GM12878 (cell line): ENCODE measurements at regions not wholly inside any gene's neighbourhood (a gene's known extent, or its start where the extent isn't known, plus 50 kb on each side); places are given as distances from the start of the nearest gene placed in this dataset.

ENCODE experiments used
- ATAC-seq: fragments of 200-7000 bp; cut with Tn5 transposase; 3 replicates; pipeline ENCODE4 v1.9.1; 2020; ENCODE audit warnings: mild to moderate bottlenecking, moderate library complexity
- BruUV-seq: library from RNA; stranded (reverse); fragments of 400-500 nt; replicated peaks from 2 replicates; lab custom pipeline; 2021; lab: Mats Ljungman, UMichigan
- CTCF ChIA-PET: fragments of 300-600 bp; sonication (Branson Sonifier 250); formaldehyde crosslinking; extraction: SDS; loops from one replicate; lab custom pipeline; 2021; ENCODE audit warnings: inconsistent platforms; lab: Yijun Ruan, JAX
- POLR2A ChIA-PET: fragments of 350-600 bp; formaldehyde crosslinking; extraction: SDS; loops from one replicate; lab custom pipeline; 2021; ENCODE audit warnings: inconsistent platforms; lab: Charles Lee
- RAD21 ChIA-PET: fragments of 300-600 bp; sonication (Branson Sonifier 250); formaldehyde crosslinking; loops from one replicate; lab custom pipeline; 2023; ENCODE audit warnings: antibody characterized with exemption; ENCODE audit not compliant: unreplicated experiment; lab: Charles Lee
- SMC1A ChIA-PET: fragments of 300-600 bp; sonication (Branson Sonifier 250); formaldehyde crosslinking; loops from one replicate; lab custom pipeline; 2023; ENCODE audit not compliant: unreplicated experiment, uncharacterized antibody; lab: Charles Lee
- DNase-seq: peaks from one replicate; pipeline ENCODE4 v3.0.0-alpha.2; 2011; ENCODE audit warnings: low read depth, low spot score
- FAIRE-seq: peaks from 3 replicates; lab custom pipeline; 2011; peaks lifted over from hg19 to GRCh38; lab: Jason Lieb, UNC
- H2AFZ ChIP-seq: 2 replicates; pipeline ENCODE4 v1.6.0; 2011; ENCODE audit warnings: low read depth, low read length, control low read depth; ENCODE audit not compliant: control insufficient read depth
- H3K27ac ChIP-seq: 2 replicates; pipeline ENCODE4 v1.5.1; 2011; ENCODE audit warnings: control low read depth; ENCODE audit not compliant: control insufficient read depth, insufficient read depth
- H3K27me3 ChIP-seq, 2 experiments: replicated peaks in 1 of 2; 2 replicates each; pipeline versions ENCODE4 v1.6.0 to v1.6.1; 2011; ENCODE audit warnings: low read length in 1 of 2; ENCODE audit not compliant: control insufficient read depth in 2 of 2, insufficient read depth in 2 of 2
- H3K36me3 ChIP-seq, 2 experiments: 2 replicates each; pipeline ENCODE4 v1.5.1; 2011; ENCODE audit warnings: low read length in 1 of 2; ENCODE audit not compliant: control insufficient read depth in 2 of 2, insufficient read depth in 2 of 2
- H3K4me1 ChIP-seq: 2 replicates; pipeline ENCODE4 v1.6.1; 2011; ENCODE audit warnings: mild to moderate bottlenecking, low read length, moderate library complexity, mixed read lengths; ENCODE audit not compliant: control insufficient read depth, insufficient read depth
- H3K4me2 ChIP-seq: 2 replicates; pipeline ENCODE4 v1.6.0; 2011; ENCODE audit warnings: control low read depth; ENCODE audit not compliant: control insufficient read depth, insufficient read depth
- H3K4me3 ChIP-seq: fragments of 200-600 bp; sonication (generic); 2 replicates; pipeline ENCODE4 v1.5.1; 2016
- H3K79me2 ChIP-seq: 2 replicates; pipeline ENCODE4 v1.6.0; 2011; ENCODE audit warnings: low read length; ENCODE audit not compliant: control insufficient read depth, insufficient read depth
- H3K9ac ChIP-seq: 2 replicates; pipeline ENCODE4 v1.8.0; 2011; ENCODE audit warnings: low read length, control low read depth, mixed read lengths; ENCODE audit not compliant: control insufficient read depth, insufficient read depth
- H3K9me3 ChIP-seq: replicated peaks from 3 replicates; pipeline ENCODE4 v1.5.1; 2011; ENCODE audit warnings: mild to moderate bottlenecking, low read length; ENCODE audit not compliant: control insufficient read depth, insufficient read depth
- H4K20me1 ChIP-seq: 2 replicates; pipeline ENCODE4 v1.6.0; 2011; ENCODE audit not compliant: control insufficient read depth, insufficient read depth
- BCL11A ChIP-seq: IDR thresholded peaks from 2 replicates; pipeline ENCODE4 v1.6.1; 2011; ENCODE audit warnings: low read depth, low read length
- CHD2 ChIP-seq: IDR thresholded peaks from 2 replicates; pipeline ENCODE4 v1.6.1; 2011; ENCODE audit warnings: low read depth, low read length, improper control_type of control experiment, borderline replicate concordance
- CTCF ChIP-seq, 3 experiments: IDR thresholded peaks in 2 of 3; conservative IDR thresholded peaks in 1 of 3; 2 replicates each; pipeline ENCODE4 v1.5.1; 2011; ENCODE audit warnings: low read depth in 3 of 3, low read length in 3 of 3, mild to moderate bottlenecking in 3 of 3, control low read depth in 2 of 3, moderate library complexity in 2 of 3, inconsistent platforms in 1 of 3, mixed read lengths in 1 of 3; ENCODE audit not compliant: control insufficient read depth in 2 of 3, insufficient read depth in 1 of 3; ENCODE audit errors: extremely low read depth in 1 of 3
- EGR1 ChIP-seq, 2 experiments: IDR thresholded peaks; 1 replicate in 1 of 2; 2 replicates in 1 of 2; pipeline ENCODE4 v1.6.1; 2011 to 2012; ENCODE audit warnings: low read depth in 2 of 2, low read length in 2 of 2, borderline replicate concordance in 1 of 2, mild to moderate bottlenecking in 1 of 2, moderate library complexity in 1 of 2
- FOS ChIP-seq: IDR thresholded peaks from 3 replicates; pipeline ENCODE4 v1.6.1; 2011; ENCODE audit warnings: borderline replicate concordance; ENCODE audit not compliant: insufficient read length; ENCODE audit errors: extremely low read depth
- HDGF ChIP-seq: fragments of 450-650 bp; IDR thresholded peaks from 2 replicates; pipeline ENCODE4 v1.6.1; 2016; ENCODE audit warnings: antibody characterized with exemption
- NFYB ChIP-seq: IDR thresholded peaks from 2 replicates; pipeline ENCODE4 v1.6.1; 2011; ENCODE audit warnings: low read depth, mild to moderate bottlenecking, low read length, improper control_type of control experiment, moderate library complexity; ENCODE audit not compliant: insufficient read depth
- RAD21 ChIP-seq: IDR thresholded peaks from 2 replicates; pipeline ENCODE4 v1.6.1; 2011; ENCODE audit warnings: mild to moderate bottlenecking, low read depth, low read length, moderate library complexity; ENCODE audit not compliant: insufficient read depth
- RB1 ChIP-seq: fragments of 450-650 bp; formaldehyde crosslinking; IDR thresholded peaks from 2 replicates; pipeline ENCODE4 v1.6.1; 2017; ENCODE audit warnings: mild to moderate bottlenecking, borderline replicate concordance
- RFX5 ChIP-seq: IDR thresholded peaks from 2 replicates; pipeline ENCODE4 v1.6.1; 2011; ENCODE audit warnings: low read depth, low read length, improper control_type of control experiment
- SKIL ChIP-seq: fragments of 450-650 bp; IDR thresholded peaks from 2 replicates; pipeline ENCODE4 v1.6.1; 2017; ENCODE audit warnings: mild to moderate bottlenecking, low read depth, inconsistent platforms; ENCODE audit not compliant: poor library complexity, severe bottlenecking
- TCF7 ChIP-seq: IDR thresholded peaks from 2 replicates; pipeline ENCODE4 v1.6.1; 2014; ENCODE audit warnings: antibody characterized with exemption, borderline replicate concordance
- WGBS: methylation state at CpG from one replicate; pipeline ENCODE4 v1.1.6; 2016; ENCODE audit warnings: low lambda C conversion rate; ENCODE audit not compliant: insufficient replicate concordance, insufficient coverage; ENCODE audit errors: missing lambda C conversion rate; 5-methylcytosine and 5-hydroxymethylcytosine counted together
- in situ Hi-C: fragments of 300-500 bp; cut with MboI; formaldehyde crosslinking; loops from 9 replicates; pipeline ENCODE4 v1.14.3; 2018; ENCODE audit warnings: mixed read lengths
- intact Hi-C: fragments of 100-400 bp; cut with micrococcal nuclease; formaldehyde crosslinking; loops from one replicate; pipeline ENCODE4 v1.14.2; 2022; ENCODE audit not compliant: unreplicated experiment

- TF ChIP-seq NFYB, result no peak
- no peak for TF ChIP-seq TCF7
- TF ChIP-seq CTCF (IDR thresholded peaks at IDR 0.05 in 2 of 3, conservative IDR thresholded peaks at IDR 0.05 in 1 of 3; ENCODE audit: control insufficient read depth in 2 of 3, extremely low read depth in 1 of 3, insufficient read depth in 1 of 3, low read depth in 3 of 3, low read length in 3 of 3), result no peak
- TF ChIP-seq RAD21, result no peak
- no peak for TF ChIP-seq RFX5
- TF ChIP-seq HDGF, result no peak
- TF ChIP-seq FOS, result no peak
- TF ChIP-seq BCL11A, result no peak
- TF ChIP-seq SKIL, result no peak
- TF ChIP-seq CHD2, result no peak
- no peak for TF ChIP-seq EGR1 (IDR thresholded peaks at IDR 0.05; ENCODE audit: borderline replicate concordance in 1 of 2, low read depth in 2 of 2, low read length in 2 of 2)
- no peak for TF ChIP-seq RB1
- in situ Hi-C loops (no loop called here), intact Hi-C loops (no loop called here)
- Histone ChIP-seq H3K27ac (no peak overlapping the region), H3K9ac (no peak overlapping the region), H3K79me2 (no peaks in the 10 kb centered on the region), H3K9me3 (no peaks in the 10 kb centered on the region), H3K36me3 (no peaks in the 10 kb centered on the region), H3K4me1 (no peaks in the 10 kb centered on the region; the same call in 1 of the 2 replicates), H4K20me1 (no peaks in the 10 kb centered on the region), H3K27me3 (no peaks in the 10 kb centered on the region), H3K4me3 (no peak overlapping the region), H2AFZ (no peak overlapping the region), H3K4me2 (no peak overlapping the region)
- CTCF ChIA-PET, result no interaction called here
- no TSS peak for BruUV-seq
- DNase-seq (no peak), ATAC-seq (no peak), FAIRE-seq (no peak)
- POLR2A ChIA-PET, result no interaction called here
- WGBS, result 36% methylated on average over 1 of the region's 1 CpG
- SMC1A ChIA-PET, result no interaction called here
- RAD21 ChIA-PET, result no interaction called here
Observed at GRCh38 chr12:78403136-78403535, 461.4 kb upstream of the SYT1 start.
